Smooth muscle cell (in vitro differentiated cells): ENCODE measurements at regions not wholly inside any gene's neighbourhood (a gene's known extent, or its start where the extent isn't known, plus 50 kb on each side); places are given as distances from the start of the nearest gene placed in this dataset.

Source experiments
- DNase-seq: peaks from one replicate; lab custom pipeline; 2025; ENCODE audit not compliant: unreplicated experiment; lab: John Stamatoyannopoulos, UW
- H2AFZ ChIP-seq: fragments of 200-600 bp; sonication (generic); 2 replicates; pipeline ENCODE4 v1.6.0; 2016; ENCODE audit warnings: antibody characterized with exemption, low read depth, mild to moderate bottlenecking
- H3F3A ChIP-seq: fragments of 200-600 bp; sonication (generic); 2 replicates; pipeline ENCODE4 v1.6.0; 2017; ENCODE audit warnings: antibody characterized with exemption, low read depth
- H3K27ac ChIP-seq: fragments of 200-600 bp; sonication (generic); 2 replicates; pipeline ENCODE4 v1.5.1; 2016; ENCODE audit warnings: low read depth, mild to moderate bottlenecking
- H3K27me3 ChIP-seq: fragments of 200-600 bp; sonication (generic); 2 replicates; pipeline ENCODE4 v1.6.1; 2016; ENCODE audit warnings: low read depth, mild to moderate bottlenecking
- H3K36me3 ChIP-seq: fragments of 200-600 bp; sonication (generic); 2 replicates; pipeline ENCODE4 v1.5.1; 2016; ENCODE audit warnings: low read depth
- H3K4me1 ChIP-seq: fragments of 200-600 bp; sonication (generic); 2 replicates; pipeline ENCODE4 v1.5.1; 2016; ENCODE audit warnings: low read depth
- H3K4me2 ChIP-seq: fragments of 200-600 bp; sonication (generic); 2 replicates; pipeline ENCODE4 v1.6.0; 2016; ENCODE audit warnings: mild to moderate bottlenecking
- H3K4me3 ChIP-seq: fragments of 200-600 bp; sonication (generic); 2 replicates; pipeline ENCODE4 v1.5.1; 2016; ENCODE audit warnings: mild to moderate bottlenecking
- H3K79me2 ChIP-seq: fragments of 200-600 bp; sonication (generic); 2 replicates; pipeline ENCODE4 v1.6.0; 2016; ENCODE audit warnings: low read depth, mild to moderate bottlenecking
- H3K9ac ChIP-seq: fragments of 200-600 bp; sonication (generic); 2 replicates; pipeline ENCODE4 v1.6.0; 2016; ENCODE audit warnings: low read depth
- H3K9me3 ChIP-seq: fragments of 200-600 bp; sonication (generic); replicated peaks from 2 replicates; pipeline ENCODE4 v1.5.1; 2016; ENCODE audit warnings: low read depth
- H4K20me1 ChIP-seq: fragments of 200-600 bp; sonication (generic); 2 replicates; pipeline ENCODE4 v1.6.0; 2016; ENCODE audit warnings: low read depth
- CTCF ChIP-seq: fragments of 200-600 bp; sonication (generic); IDR thresholded peaks from 2 replicates; pipeline ENCODE4 v1.5.1; 2017; ENCODE audit warnings: borderline replicate concordance, mild to moderate bottlenecking, antibody characterized with exemption; ENCODE audit not compliant: insufficient read depth, poor library complexity, severe bottlenecking
- WGBS: methylation state at CpG from one replicate; pipeline ENCODE4 v1.1.7; 2016; ENCODE audit warnings: low lambda C conversion rate; 5-methylcytosine and 5-hydroxymethylcytosine counted together

GRCh38 chr2:175535631-175536030 lies 354.1 kb upstream of the ATP5MC3 start:
- H3K4me2 ChIP-seq, result no peak overlapping the region
- no peaks in the 10 kb centered on the region for H4K20me1 ChIP-seq
- no peak for DNase-seq
- no peak overlapping the region for H3K4me3 ChIP-seq
- no peaks in the 10 kb centered on the region for H3F3A ChIP-seq
- H3K36me3 ChIP-seq, result no peaks in the 10 kb centered on the region
- no peak overlapping the region for H3K27ac ChIP-seq
- H3K4me1 ChIP-seq, result no peaks in the 10 kb centered on the region
- H2AFZ ChIP-seq, result no peak overlapping the region
- no peaks in the 10 kb centered on the region for H3K27me3 ChIP-seq
- no peaks in the 10 kb centered on the region for H3K9me3 ChIP-seq
- no peak overlapping the region for H3K9ac ChIP-seq
- WGBS, result 88% methylated on average over 4 of the region's 4 CpGs
- TF ChIP-seq CTCF, result no peak
- H3K79me2 ChIP-seq, result no peaks in the 10 kb centered on the region

- no peak overlapping the region for H3K27ac ChIP-seq
- H2AFZ ChIP-seq, result no peak overlapping the region
- H4K20me1 ChIP-seq, result no peaks in the 10 kb centered on the region
- no peaks in the 10 kb centered on the region for H3F3A ChIP-seq
- no peaks in the 10 kb centered on the region for H3K79me2 ChIP-seq
- no peak overlapping the region for H3K4me2 ChIP-seq
- no peaks in the 10 kb centered on the region for H3K27me3 ChIP-seq
- H3K4me1 ChIP-seq, result no peaks in the 10 kb centered on the region
- no peak for TF ChIP-seq CTCF
- no peak overlapping the region for H3K9ac ChIP-seq
- H3K36me3 ChIP-seq, result no peaks in the 10 kb centered on the region
- no peak overlapping the region for H3K4me3 ChIP-seq
- 84% methylated on average over 1 of the region's 1 CpG for WGBS
- no peaks in the 10 kb centered on the region for H3K9me3 ChIP-seq
- no peak for DNase-seq
Measured at GRCh38 chr2:175525975-175526374, 344.5 kb upstream of the ATP5MC3 start.

GRCh38 chr2:175523001-175523400 lies 341.5 kb upstream of the ATP5MC3 start:
- Histone ChIP-seq H3F3A (no peaks in the 10 kb centered on the region), H3K4me1 (no peaks in the 10 kb centered on the region), H3K27me3 (no peaks in the 10 kb centered on the region), H2AFZ (no peak overlapping the region), H3K4me3 (no peak overlapping the region), H4K20me1 (no peaks in the 10 kb centered on the region), H3K4me2 (no peak overlapping the region), H3K9ac (no peak overlapping the region), H3K9me3 (no peaks in the 10 kb centered on the region), H3K27ac (no peak overlapping the region), H3K36me3 (no peaks in the 10 kb centered on the region), H3K79me2 (no peaks in the 10 kb centered on the region)
- no peak for DNase-seq
- TF ChIP-seq CTCF, result no peak
- WGBS, result 90% methylated on average over 2 of the region's 2 CpGs

GRCh38 chr2:175518206-175518605 lies 336.7 kb upstream of the ATP5MC3 start:
- no peak for DNase-seq
- Histone ChIP-seq H3K27ac (no peak overlapping the region), H3K4me1 (no peaks in the 10 kb centered on the region), H4K20me1 (no peaks in the 10 kb centered on the region), H3K9ac (no peak overlapping the region), H3K4me2 (no peak overlapping the region), H3F3A (no peaks in the 10 kb centered on the region), H2AFZ (no peak overlapping the region), H3K36me3 (no peaks in the 10 kb centered on the region), H3K4me3 (no peak overlapping the region), H3K27me3 (no peaks in the 10 kb centered on the region), H3K9me3 (no peaks in the 10 kb centered on the region), H3K79me2 (no peaks in the 10 kb centered on the region)
- no peak for TF ChIP-seq CTCF
- 37% methylated on average over 3 of the region's 3 CpGs for WGBS
